A204.1 (cell line): ENCODE measurements at regions not wholly inside any gene's neighbourhood (a gene's known extent, or its start where the extent isn't known, plus 50 kb on each side); places are given as distances from the start of the nearest gene placed in this dataset.
A peak's percentile ranks its signal among the peaks of the same experiment; 100 is the strongest.
"Not testable (repeated sequence)": the region's sequence is repeated elsewhere in the genome, so short reads cannot be mapped to it uniquely, and the experiment has no call there.

Experiments used
- FAIRE-seq: peaks from 2 replicates; lab custom pipeline; 2012; peaks lifted over from hg19 to GRCh38; lab: Jason Lieb, UNC

DNA sequence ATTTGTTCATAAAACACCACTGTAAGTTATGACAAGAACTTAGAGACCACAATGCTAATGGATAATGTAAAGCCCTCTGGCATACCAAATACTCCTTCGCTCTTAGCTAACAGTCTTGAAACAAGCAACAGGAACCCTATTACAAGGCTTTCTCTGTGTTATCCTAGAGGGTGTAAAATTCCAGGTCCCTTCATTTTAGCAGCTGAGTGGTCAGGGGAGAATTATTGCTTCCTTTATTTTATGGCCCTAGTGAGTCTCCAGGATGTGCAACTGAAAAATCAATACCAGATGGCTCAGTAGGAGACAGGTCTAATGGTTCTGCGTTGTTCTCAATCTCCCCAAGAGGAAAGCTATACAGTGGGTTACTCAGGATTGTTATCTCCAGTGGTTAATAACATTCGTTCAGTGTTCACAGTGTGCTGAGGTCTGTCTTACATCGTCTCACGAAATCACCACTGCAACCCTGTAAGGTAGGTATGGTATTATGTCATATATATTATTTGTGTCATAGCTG lies 172.7 kb upstream of the CNOT2 start:
- FAIRE-seq = no peak

DNA sequence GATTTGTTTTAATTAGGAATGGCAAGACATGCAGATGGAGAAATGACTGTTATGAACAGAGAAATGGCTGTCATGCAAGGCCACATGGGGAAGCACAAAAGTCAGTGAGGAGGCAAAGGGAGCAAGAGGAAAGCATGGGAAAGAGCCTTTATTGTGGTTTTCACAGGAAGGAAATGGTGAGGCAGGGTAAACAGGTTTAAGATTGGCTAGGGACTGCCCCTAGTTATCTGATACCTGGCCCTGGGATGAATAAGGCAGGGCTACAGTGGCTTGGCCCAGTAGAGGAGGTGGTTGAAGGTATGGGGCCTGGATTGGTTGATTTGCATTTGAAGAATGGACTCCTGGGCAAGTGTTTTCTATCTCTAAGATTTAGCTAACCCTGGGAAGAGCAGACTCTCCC lies 168.7 kb upstream of the CNOT2 start:
- FAIRE-seq = no peak

- no peak for FAIRE-seq
Measured at GRCh38 chr12:70077441-70077840, 165.8 kb upstream of the CNOT2 start.

GRCh38 chr12:70078161-70078560 lies 165.1 kb upstream of the CNOT2 start:
- no peak for FAIRE-seq

DNA sequence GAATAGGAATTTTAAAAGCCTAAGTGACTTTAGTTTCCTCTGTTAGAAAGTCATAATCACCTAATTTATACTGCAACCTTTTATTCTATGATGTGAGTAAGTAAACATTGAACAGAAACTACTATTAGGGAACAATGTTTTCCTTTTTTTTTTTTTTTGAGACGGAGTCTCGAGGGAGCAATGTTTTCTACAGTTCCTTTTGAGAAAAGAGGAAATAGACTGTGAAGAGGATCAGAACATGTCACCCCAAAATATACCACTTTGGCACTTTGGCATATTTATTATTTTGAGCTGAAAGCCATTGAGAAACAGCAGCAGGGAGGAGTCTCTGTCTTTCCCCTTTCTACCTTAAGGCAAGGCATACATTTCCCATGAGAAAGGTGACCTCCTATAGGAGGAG lies 162.7 kb upstream of the CNOT2 start:
- no peak for FAIRE-seq

- peak; percentile 32 for FAIRE-seq
Measured at GRCh38 chr12:70082997-70083676, 160.1 kb upstream of the CNOT2 start.

DNA sequence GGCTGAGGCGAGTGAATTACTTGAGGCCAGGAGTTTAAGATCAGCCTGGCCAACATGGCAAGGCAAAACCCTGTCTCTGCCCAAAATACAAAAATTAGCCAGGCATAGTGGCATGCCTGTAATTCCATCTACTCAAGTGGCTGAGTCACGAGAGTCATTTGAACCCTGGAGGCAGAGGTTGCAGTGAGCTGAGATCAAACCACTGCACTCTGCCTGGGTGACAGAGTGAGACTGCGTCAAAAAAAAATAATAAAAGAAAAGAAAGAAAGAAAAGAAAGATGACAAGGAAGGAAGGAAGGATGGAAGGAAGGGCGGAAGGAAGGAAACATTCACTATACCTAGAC lies 159.6 kb upstream of the CNOT2 start:
- no peak for FAIRE-seq

GRCh38 chr12:70086372-70086771 lies 156.9 kb upstream of the CNOT2 start:
- FAIRE-seq = not testable (repeated sequence)

- no peak for FAIRE-seq
Measured at GRCh38 chr12:70091021-70091521, 152.2 kb upstream of the CNOT2 start.

DNA sequence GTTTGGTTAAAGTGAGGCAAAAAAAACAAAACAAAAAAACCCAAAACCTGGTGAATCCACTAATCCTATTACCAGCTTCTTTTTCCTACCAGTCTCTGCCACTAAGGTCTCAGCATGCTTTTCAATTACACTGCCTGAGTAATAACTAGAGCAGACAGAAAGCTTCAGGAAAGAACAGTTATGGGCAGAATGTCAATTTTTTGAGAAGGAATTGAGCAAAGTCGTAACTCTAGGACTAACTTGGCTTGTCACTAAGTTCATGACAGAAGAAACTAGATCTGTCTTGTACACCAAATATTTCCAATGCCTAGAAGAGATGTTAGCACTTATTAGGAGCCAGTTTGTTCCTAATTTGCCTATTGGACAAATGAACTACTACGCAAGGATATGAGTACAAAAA lies 148.8 kb upstream of the CNOT2 start:
- FAIRE-seq = no peak

DNA sequence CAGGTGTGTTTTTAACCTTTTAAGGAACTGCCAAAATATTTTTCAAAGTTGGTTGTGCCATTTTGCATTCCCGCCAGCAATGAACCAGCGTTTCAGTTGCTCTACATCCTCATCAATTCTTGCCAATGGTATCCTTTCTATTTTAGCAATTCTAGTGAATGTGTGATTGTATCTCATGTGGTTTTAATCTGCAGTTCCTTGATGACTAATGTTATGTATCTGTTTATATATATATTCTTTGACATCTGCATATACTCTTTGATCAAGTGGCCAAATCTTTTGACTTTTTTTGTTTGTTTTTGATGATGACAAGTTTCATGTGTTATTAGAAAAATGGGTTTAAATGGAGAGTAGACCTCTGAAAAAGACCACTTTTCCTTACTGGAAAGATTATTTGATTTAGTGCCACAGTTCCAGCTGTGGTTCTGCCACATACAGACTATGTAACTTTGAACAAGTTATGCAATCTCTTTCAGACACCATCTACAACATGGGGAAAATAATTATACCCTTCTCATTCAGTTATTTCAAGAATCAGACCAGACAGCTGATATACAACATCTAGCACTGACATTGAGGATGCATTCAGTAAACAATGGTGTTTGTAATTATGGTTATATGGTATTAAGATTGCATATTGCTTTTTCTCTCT lies 146.3 kb upstream of the CNOT2 start:
- FAIRE-seq = no peak

- no peak for FAIRE-seq
Measured at GRCh38 chr12:70101064-70101463, 142.2 kb upstream of the CNOT2 start.

DNA sequence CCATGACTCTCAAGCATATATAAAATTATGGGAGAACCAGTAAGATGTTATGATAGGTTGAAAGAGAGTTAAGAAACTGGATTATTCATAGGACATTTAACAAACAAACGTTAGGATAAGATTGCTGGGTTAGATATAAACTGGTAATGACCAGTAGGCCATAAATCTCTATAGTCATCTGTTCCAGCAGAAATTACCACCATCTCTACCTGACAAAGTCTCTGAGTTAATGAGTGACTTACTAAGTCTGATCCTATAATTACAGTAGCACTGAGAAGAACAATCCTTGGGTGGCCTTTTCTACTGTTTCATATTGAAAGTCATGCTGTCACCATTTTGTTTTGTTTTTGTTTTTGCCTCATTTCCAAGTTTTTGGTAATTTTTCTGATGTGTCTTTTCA lies 136.9 kb upstream of the CNOT2 start:
- FAIRE-seq = no peak

GRCh38 chr12:70110085-70110484 lies 133.1 kb upstream of the CNOT2 start:
- FAIRE-seq = no peak

DNA sequence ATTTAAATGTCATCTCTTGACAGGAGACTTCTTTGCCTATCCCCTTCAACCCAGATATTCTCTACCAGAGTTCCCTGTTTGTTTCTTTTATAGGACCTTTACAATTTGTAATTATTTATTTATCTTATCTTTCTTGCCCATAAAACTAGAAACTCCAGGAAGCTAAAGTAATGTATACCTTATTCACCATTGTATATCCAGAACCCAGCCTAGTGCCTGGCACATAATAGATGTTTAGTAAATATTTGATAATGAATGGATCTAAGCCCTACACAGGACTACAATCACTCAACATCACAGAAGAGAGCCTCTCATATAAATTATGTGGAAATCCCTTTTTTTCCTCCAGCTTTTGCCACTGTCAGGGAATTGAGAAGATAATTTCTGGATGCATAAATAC lies 125.6 kb upstream of the CNOT2 start:
- FAIRE-seq = no peak

DNA sequence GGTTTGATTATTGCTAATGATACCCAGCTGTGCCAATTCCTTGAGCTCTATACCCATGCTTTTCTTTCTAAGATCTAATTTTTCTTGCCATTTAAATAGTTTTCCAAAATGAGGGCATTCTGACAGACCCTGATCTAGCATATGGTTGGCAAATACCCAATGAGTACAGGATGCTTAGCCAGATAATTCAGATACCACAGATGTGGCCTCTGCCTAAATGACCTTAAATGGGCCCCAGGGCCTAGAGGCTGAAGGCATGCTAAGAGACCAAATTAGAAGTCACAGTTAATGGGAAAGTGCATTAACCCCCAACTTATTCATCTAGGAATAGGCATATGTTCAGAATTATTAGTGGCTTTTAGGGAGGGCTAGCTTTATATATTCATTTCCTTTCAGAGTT lies 122.3 kb upstream of the CNOT2 start:
- no peak for FAIRE-seq

DNA sequence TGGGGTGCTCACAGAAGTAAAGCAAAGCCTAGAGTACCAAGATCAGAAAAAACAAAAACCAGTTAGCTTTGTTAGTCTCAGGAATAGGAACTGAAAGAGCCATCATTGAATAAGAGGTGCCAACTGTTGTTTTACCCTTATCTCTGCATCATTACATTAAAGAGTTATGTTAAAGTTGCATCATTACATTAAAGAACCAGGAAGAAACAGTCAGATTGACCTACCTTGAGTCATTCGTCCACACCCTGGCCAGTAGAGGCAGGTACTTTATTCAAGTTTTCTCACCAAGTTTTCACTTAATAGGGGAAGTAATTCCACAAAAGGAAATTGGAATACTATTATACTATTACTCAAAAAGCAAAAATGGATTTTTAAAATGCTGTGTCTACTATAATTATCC lies 121.7 kb upstream of the CNOT2 start:
- FAIRE-seq = no peak

- FAIRE-seq = no peak
Measured at GRCh38 chr12:70122804-70123203, 120.4 kb upstream of the CNOT2 start.

- FAIRE-seq = no peak
Measured at GRCh38 chr12:70149013-70149412, 94.2 kb upstream of the CNOT2 start.

DNA sequence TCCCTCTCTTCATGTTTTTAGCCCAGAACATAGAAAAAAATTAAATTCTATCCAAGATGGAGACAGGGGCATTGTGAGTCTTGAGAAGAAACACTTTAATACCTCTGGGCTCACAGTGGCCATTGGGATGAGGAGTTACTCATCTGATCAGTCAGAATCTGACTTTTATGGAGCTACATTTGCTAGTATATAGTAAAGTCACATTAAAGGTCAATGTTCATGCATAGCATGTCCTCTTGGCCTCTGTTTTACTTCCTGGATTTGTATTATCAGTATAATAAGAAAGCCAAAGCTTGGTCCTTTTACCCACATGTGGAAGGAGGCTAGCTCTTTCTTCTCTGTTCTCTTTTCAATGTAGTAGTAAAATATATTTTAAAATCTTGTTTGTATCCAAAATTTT lies 93.6 kb upstream of the CNOT2 start:
- FAIRE-seq = no peak

- FAIRE-seq = no peak
Measured at GRCh38 chr12:70150230-70150629, 93.0 kb upstream of the CNOT2 start.

GRCh38 chr12:70151993-70152392 lies 91.2 kb upstream of the CNOT2 start:
- no peak for FAIRE-seq

- no peak for FAIRE-seq
Measured at GRCh38 chr12:70154087-70154638, 89.1 kb upstream of the CNOT2 start.
